Adrenal gland (tissue), 9 donors: ENCODE measurements at regions not wholly inside any gene's neighbourhood (a gene's known extent, or its start where the extent isn't known, plus 50 kb on each side); places are given as distances from the start of the nearest gene placed in this dataset.
A peak's percentile ranks its signal among the peaks of the same experiment; 100 is the strongest.

ENCODE experiments used
- DNase-seq, 7 donors: peaks; one replicate each; pipeline ENCODE4 v3.0.0-alpha.2; 2019 to 2020
- H3K27ac ChIP-seq, 5 donors: fragments of 200-600 bp; sonication (generic) in 4 of 5; 1 replicate in 3 of 5; 2 replicates in 2 of 5; pipeline versions ENCODE4 v1.5.1 to v1.8.0; 2016 to 2020; ENCODE audit warnings: mild to moderate bottlenecking in 1 of 5
- H3K27me3 ChIP-seq: fragments of 200-600 bp; 2 replicates; pipeline ENCODE4 v1.8.0; 2021
- H3K36me3 ChIP-seq, 2 donors: fragments of 200-600 bp; replicated peaks in 1 of 2; 1 replicate in 1 of 2; 2 replicates in 1 of 2; pipeline versions ENCODE4 v1.5.1 to v1.8.0; 2018 to 2022
- H3K4me1 ChIP-seq, 2 donors: fragments of 200-600 bp; replicated peaks in 1 of 2; 1 replicate in 1 of 2; 2 replicates in 1 of 2; pipeline versions ENCODE4 v1.5.1 to v1.8.0; 2018 to 2021
- H3K4me3 ChIP-seq, 4 donors: fragments of 200-600 bp; sonication (generic) in 3 of 4; one replicate each; pipeline ENCODE4 v1.5.1; 2016 to 2018
- H3K9me3 ChIP-seq, 3 donors: fragments of 200-600 bp; sonication (generic) in 1 of 3; replicated peaks in 1 of 3; 1 replicate in 2 of 3; 2 replicates in 1 of 3; pipeline versions ENCODE4 v1.5.1 to v1.8.0; 2016 to 2021
- POLR2A ChIP-seq, 2 donors: fragments of 450-650 bp; IDR thresholded peaks; one replicate each; pipeline ENCODE4 v1.6.1; 2017; ENCODE audit warnings: antibody characterized with exemption in 2 of 2, mild to moderate bottlenecking in 2 of 2, moderate library complexity in 1 of 2
- WGBS, 4 donors: extraction: QIAGEN DNeasy Blood & Tissue Kit in 2 of 4; methylation state at CpG; one replicate each; pipeline versions ENCODE4 v1.1.5 to v1.1.7; 2013 to 2017; 5-methylcytosine and 5-hydroxymethylcytosine counted together
- intact Hi-C, 2 donors: fragments of 100-400 bp; cut with DNase I; formaldehyde crosslinking; loops; one replicate each; pipeline versions ENCODE4 v1.14.1 to v1.15.0; 2022 to 2023
- TF ChIP-seq, protein P1 (sequence below), 6 experiments: fragments of 450-650 bp in 4 of 6; fragments of 200-600 bp in 2 of 6; sonication (generic) in 1 of 6; IDR thresholded peaks; 1 replicate in 5 of 6; 2 replicates in 1 of 6; pipeline versions ENCODE4 v1.5.1 to v1.8.0; 2016 to 2021; ENCODE audit warnings: antibody characterized with exemption in 6 of 6, mild to moderate bottlenecking in 2 of 6, moderate library complexity in 1 of 6
- donor health status: healthy with polysubstance abuse.
- donor health status: Bipolar disorder and iron deficiency.
- donor health status: DM: yes; HTN: yes; CAD: no.
- donor health status: DM: no; HTN: no; CAD: no.
- donor health status: DM: no; HTN: no; CAD: no.

DNA sequence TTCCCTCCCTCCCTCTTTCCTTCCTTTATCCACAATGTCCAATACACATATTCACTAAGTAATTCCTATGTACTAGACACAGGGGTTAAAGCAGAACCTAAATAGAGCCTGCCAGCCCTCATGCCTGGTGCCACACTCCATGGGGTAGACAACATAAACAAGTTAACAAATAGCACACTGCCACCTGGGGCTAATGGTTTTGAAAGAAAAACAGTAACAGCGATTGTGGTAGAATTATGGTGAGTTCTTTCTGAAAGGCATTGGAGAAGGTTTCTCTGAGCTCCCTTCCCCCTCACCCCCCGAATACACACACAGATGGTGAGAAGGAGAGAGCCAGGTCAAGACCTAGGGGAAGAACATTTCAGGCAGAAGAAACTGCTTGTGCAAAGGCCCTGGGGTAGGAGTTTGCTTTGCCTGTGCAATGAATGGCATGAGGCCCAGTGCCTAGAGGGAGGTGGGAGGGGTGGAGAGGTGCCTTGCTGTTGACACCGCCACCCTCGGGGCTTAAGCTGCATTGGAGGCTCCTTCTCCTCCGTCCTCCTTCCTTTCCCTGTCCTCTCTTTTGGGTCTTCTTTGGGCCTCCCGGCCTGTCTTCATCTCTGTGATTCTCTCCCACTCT lies 502.4 kb upstream of the SULF2 start:
- no peak for DNase-seq
- Histone ChIP-seq H3K27ac (peak overlapping the region in 1 of 5 donors; percentile 75), H3K4me1 (peaks cover 0 to 15% of the 10 kb centered on the region in 2 donors), H3K36me3 (no peaks in the 10 kb centered on the region), H3K4me3 (no peak overlapping the region), H3K27me3 (no peaks in the 10 kb centered on the region), H3K9me3 (no peaks in the 10 kb centered on the region)
- intact Hi-C loops: no loop called here
- 89 to 95% (median 93%) methylated on average over 6 of the region's 6 CpGs for WGBS, 4 donors
- TF ChIP-seq, protein P1, sequence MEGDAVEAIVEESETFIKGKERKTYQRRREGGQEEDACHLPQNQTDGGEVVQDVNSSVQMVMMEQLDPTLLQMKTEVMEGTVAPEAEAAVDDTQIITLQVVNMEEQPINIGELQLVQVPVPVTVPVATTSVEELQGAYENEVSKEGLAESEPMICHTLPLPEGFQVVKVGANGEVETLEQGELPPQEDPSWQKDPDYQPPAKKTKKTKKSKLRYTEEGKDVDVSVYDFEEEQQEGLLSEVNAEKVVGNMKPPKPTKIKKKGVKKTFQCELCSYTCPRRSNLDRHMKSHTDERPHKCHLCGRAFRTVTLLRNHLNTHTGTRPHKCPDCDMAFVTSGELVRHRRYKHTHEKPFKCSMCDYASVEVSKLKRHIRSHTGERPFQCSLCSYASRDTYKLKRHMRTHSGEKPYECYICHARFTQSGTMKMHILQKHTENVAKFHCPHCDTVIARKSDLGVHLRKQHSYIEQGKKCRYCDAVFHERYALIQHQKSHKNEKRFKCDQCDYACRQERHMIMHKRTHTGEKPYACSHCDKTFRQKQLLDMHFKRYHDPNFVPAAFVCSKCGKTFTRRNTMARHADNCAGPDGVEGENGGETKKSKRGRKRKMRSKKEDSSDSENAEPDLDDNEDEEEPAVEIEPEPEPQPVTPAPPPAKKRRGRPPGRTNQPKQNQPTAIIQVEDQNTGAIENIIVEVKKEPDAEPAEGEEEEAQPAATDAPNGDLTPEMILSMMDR (IDR thresholded peaks at IDR 0.05): no peak
- no peak for TF ChIP-seq POLR2A (IDR thresholded peaks at IDR 0.05)

DNA sequence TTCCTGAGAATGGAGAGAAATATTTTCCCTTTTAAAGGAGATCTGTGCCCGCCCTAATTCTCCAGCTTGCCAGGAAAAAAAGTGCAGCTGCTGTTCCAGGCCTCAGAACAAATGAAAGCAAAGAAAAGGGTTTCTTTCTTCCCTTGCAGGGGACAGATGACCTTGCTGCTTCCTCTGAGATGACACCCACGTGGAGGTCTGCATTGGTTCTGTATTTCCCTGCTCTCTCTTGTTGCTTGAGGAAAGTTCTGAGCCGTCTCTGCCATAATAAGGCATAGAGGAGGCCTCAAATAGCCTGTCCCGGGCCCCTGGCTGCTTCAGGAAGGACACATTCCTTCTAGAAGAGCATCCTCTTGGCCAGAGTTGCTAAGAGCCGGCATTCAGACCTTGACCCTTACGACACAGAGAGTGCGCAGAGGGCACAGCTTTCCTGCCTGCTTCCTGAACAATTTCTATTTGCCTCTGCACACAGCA lies 501.8 kb upstream of the SULF2 start:
- Histone ChIP-seq H3K36me3 (no peaks in the 10 kb centered on the region), H3K27me3 (no peaks in the 10 kb centered on the region), H3K4me1 (peaks cover 0 to 15% of the 10 kb centered on the region in 2 donors), H3K27ac (peak overlapping the region in 2 of 5 donors; percentile 61 to 75), H3K9me3 (no peaks in the 10 kb centered on the region), H3K4me3 (no peak overlapping the region)
- WGBS, 4 donors: 20 to 24% (median 23%) methylated on average over 7 of the region's 7 CpGs
- TF ChIP-seq, protein P1 (IDR thresholded peaks at IDR 0.05): no peak
- TF ChIP-seq POLR2A (IDR thresholded peaks at IDR 0.05): no peak
- intact Hi-C loops: no loop called here
- peak in 6 of 7 donors; percentile 25 to 76 (median 50) for DNase-seq

DNA sequence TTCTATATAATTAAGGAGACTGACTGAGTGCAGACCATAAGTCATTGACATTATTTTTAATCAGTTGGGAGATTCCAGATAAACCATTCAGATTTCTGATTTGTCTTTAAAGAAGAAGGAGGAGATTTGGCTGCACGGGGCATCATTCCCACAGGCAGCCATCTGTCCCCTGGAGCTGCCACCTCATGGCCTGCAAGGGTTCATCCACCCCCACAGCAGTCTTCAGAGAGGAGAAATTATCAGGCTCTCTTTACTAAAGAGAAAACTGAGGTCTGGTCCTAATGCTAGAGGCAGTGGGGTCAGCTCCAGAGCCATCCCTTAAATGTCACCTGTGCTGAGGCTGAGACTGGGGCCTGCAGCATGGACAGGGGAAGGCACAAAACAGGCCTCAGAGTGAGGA lies 501.3 kb upstream of the SULF2 start:
- H3K9me3 ChIP-seq: no peaks in the 10 kb centered on the region
- no peak overlapping the region for H3K4me3 ChIP-seq
- peak overlapping the region in 3 of 5 donors; percentile 3 to 75 (median 61) for H3K27ac ChIP-seq
- H3K4me1 ChIP-seq: peaks cover 0 to 15% of the 10 kb centered on the region in 2 donors
- TF ChIP-seq, protein P1 (IDR thresholded peaks at IDR 0.05): no peak
- TF ChIP-seq POLR2A (IDR thresholded peaks at IDR 0.05): no peak
- intact Hi-C loops: no loop called here
- 63 to 82% (median 71%) methylated on average over 1 of the region's 1 CpG for WGBS, 4 donors
- no peaks in the 10 kb centered on the region for H3K27me3 ChIP-seq
- H3K36me3 ChIP-seq: no peaks in the 10 kb centered on the region
- no peak for DNase-seq

DNA sequence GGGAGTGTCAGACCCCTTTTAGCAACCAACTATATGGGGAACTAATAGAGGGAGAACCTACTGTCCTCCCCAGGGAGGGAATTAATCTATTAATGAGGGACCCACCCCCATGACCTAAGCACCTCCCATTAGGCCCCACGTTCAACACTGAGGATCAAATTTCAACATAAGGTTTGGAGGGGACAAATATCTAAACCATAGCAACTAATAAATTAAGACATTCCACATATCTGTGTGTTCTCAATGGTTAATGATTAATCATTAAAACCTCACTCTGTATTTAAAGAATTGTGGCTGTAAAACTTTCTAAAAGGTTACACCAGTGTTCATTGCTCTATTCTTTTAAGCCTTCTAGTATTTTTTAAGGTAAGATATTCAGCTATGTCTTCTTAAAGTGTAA lies 500.4 kb upstream of the SULF2 start:
- TF ChIP-seq POLR2A (IDR thresholded peaks at IDR 0.05): no peak
- TF ChIP-seq, protein P1 (IDR thresholded peaks at IDR 0.05): no peak
- H3K27ac ChIP-seq: peak overlapping the region in 1 of 5 donors; percentile 7
- no peak for DNase-seq
- H3K4me3 ChIP-seq: no peak overlapping the region
- no peaks in the 10 kb centered on the region for H3K9me3 ChIP-seq
- H3K27me3 ChIP-seq: no peaks in the 10 kb centered on the region
- 49 to 57% (median 50%) methylated on average over 1 of the region's 1 CpG for WGBS, 4 donors
- H3K36me3 ChIP-seq: no peaks in the 10 kb centered on the region
- peaks cover 0 to 15% of the 10 kb centered on the region in 2 donors for H3K4me1 ChIP-seq
- intact Hi-C loops: no loop called here
